Upper lobe of right lung (tissue), 1 donor: ENCODE measurements at regions not wholly inside any gene's neighbourhood (a gene's known extent, or its start where the extent isn't known, plus 50 kb on each side); places are given as distances from the start of the nearest gene placed in this dataset.

Experiments
- ATAC-seq: fragments of 200-7000 bp; cut with Tn5 transposase; one replicate; pipeline ENCODE4 v1.9.1; 2020; ENCODE audit warnings: mild to moderate bottlenecking, moderate library complexity
- DNase-seq: peaks from one replicate; pipeline ENCODE4 v3.0.0-alpha.2; 2020
- H3K27ac ChIP-seq: fragments of 200-600 bp; one replicate; pipeline ENCODE4 v1.8.0; 2022
- H3K27me3 ChIP-seq: fragments of 200-600 bp; one replicate; pipeline ENCODE4 v1.8.0; 2022; ENCODE audit warnings: mild to moderate bottlenecking
- H3K36me3 ChIP-seq: fragments of 200-600 bp; one replicate; pipeline ENCODE4 v1.8.0; 2022
- H3K4me1 ChIP-seq: fragments of 200-600 bp; one replicate; pipeline ENCODE4 v1.8.0; 2022
- H3K4me3 ChIP-seq: fragments of 200-600 bp; one replicate; pipeline ENCODE4 v1.8.0; 2022; ENCODE audit warnings: mild to moderate bottlenecking
- H3K9me3 ChIP-seq: fragments of 200-600 bp; one replicate; pipeline ENCODE4 v1.8.0; 2022
- CTCF ChIP-seq: fragments of 200-600 bp; IDR thresholded peaks from one replicate; pipeline ENCODE4 v1.8.0; 2022; ENCODE audit warnings: antibody characterized with exemption
- intact Hi-C: fragments of 100-400 bp; cut with DNase I; formaldehyde crosslinking; loops from one replicate; pipeline ENCODE4 v1.11.0; 2022
- donor health status: DM: no; HTN: yes; CAD: no; lungs with severe emphysema.

- no peaks in the 10 kb centered on the region for H3K36me3 ChIP-seq
- no peak for TF ChIP-seq CTCF
- H3K9me3 ChIP-seq = no peaks in the 10 kb centered on the region
- H3K4me3 ChIP-seq = no peak overlapping the region
- no peak for DNase-seq
- intact Hi-C loops = no loop called here
- no peak for ATAC-seq
- H3K4me1 ChIP-seq = no peaks in the 10 kb centered on the region
- H3K27me3 ChIP-seq = no peaks in the 10 kb centered on the region
- no peak overlapping the region for H3K27ac ChIP-seq
These were observed 56.1 kb upstream of the TANK start for GRCh38 chr2:161104054-161104553.

GRCh38 chr2:161107265-161107664 lies 53.0 kb upstream of the TANK start:
- ATAC-seq (no peak), DNase-seq (no peak)
- Histone ChIP-seq H3K36me3 (no peaks in the 10 kb centered on the region), H3K4me3 (no peak overlapping the region), H3K4me1 (no peaks in the 10 kb centered on the region), H3K9me3 (no peaks in the 10 kb centered on the region), H3K27ac (no peak overlapping the region), H3K27me3 (no peaks in the 10 kb centered on the region)
- TF ChIP-seq CTCF = no peak
- intact Hi-C loops = no loop called here
